HG03565 (cell line): ENCODE measurements at regions not wholly inside any gene's neighbourhood (a gene's known extent, or its start where the extent isn't known, plus 50 kb on each side); places are given as distances from the start of the nearest gene placed in this dataset.
"Not testable (repeated sequence)": the region's sequence is repeated elsewhere in the genome, so short reads cannot be mapped to it uniquely, and the experiment has no call there.

Experiments used
- ATAC-seq: cut with Tn5 transposase; IDR thresholded peaks from one replicate; pipeline ENCODE4 v1.9.1; 2021; ENCODE audit warnings: mild to moderate bottlenecking, moderate library complexity; ENCODE audit not compliant: unreplicated experiment

- no peak for ATAC-seq
Measured at GRCh38 chr22:22697377-22698117, 53.1 kb downstream of the GGTLC2 start.

GRCh38 chr22:22698263-22698750, 53.9 kb downstream of the GGTLC2 start:
- no peak for ATAC-seq

GRCh38 chr22:22700631-22701030, 56.2 kb downstream of the GGTLC2 start:
- ATAC-seq: no peak

GRCh38 chr22:22701557-22701956, 57.1 kb downstream of the GGTLC2 start:
- not testable (repeated sequence) for ATAC-seq

GRCh38 chr22:22702237-22703202, 58.1 kb downstream of the GGTLC2 start:
- ATAC-seq: no peak

- ATAC-seq: no peak
Measured at GRCh38 chr22:22703203-22703570, 58.8 kb downstream of the GGTLC2 start.

GRCh38 chr22:22703715-22704114, 59.3 kb downstream of the GGTLC2 start:
- no peak for ATAC-seq

GRCh38 chr22:22704156-22704946, 59.9 kb downstream of the GGTLC2 start:
- no peak for ATAC-seq

GRCh38 chr22:22705328-22706100, 61.1 kb downstream of the GGTLC2 start:
- no peak for ATAC-seq

- no peak for ATAC-seq
Measured at GRCh38 chr22:22706253-22706915, 62.0 kb downstream of the GGTLC2 start.

- no peak for ATAC-seq
Measured at GRCh38 chr22:22709719-22710445, 65.5 kb downstream of the GGTLC2 start.

- ATAC-seq: no peak
Measured at GRCh38 chr22:22710719-22711531, 66.5 kb downstream of the GGTLC2 start.

- no peak for ATAC-seq
Measured at GRCh38 chr22:22711532-22711913, 67.1 kb downstream of the GGTLC2 start.

GRCh38 chr22:22712092-22712658, 67.8 kb downstream of the GGTLC2 start:
- ATAC-seq: no peak

GRCh38 chr22:22712666-22713365, 68.4 kb downstream of the GGTLC2 start:
- ATAC-seq: no peak

GRCh38 chr22:22713416-22713815, 69.0 kb downstream of the GGTLC2 start:
- ATAC-seq: no peak

- ATAC-seq: no peak
Measured at GRCh38 chr22:22714600-22715335, 70.4 kb downstream of the GGTLC2 start.
